Left lobe of liver (tissue), 2 donors: ENCODE measurements at regions not wholly inside any gene's neighbourhood (a gene's known extent, or its start where the extent isn't known, plus 50 kb on each side); places are given as distances from the start of the nearest gene placed in this dataset.
"Not testable (repeated sequence)": the region's sequence is repeated elsewhere in the genome, so short reads cannot be mapped to it uniquely, and the experiment has no call there.

Experiments used
- ATAC-seq: fragments of 200-7000 bp; cut with Tn5 transposase; one replicate; pipeline ENCODE4 v1.9.1; 2020; ENCODE audit warnings: mild to moderate bottlenecking, moderate library complexity
- DNase-seq: peaks from one replicate; pipeline ENCODE4 v3.0.0-alpha.2; 2020; ENCODE audit warnings: low spot score
- donor health status: DM: no; HTN: no; CAD: no; lungs with moderate emphysema.
- donor health status: DM: no; HTN: yes; CAD: no.

- DNase-seq (no peak), ATAC-seq (no peak)
Observed at GRCh38 chr2:40680547-40680946, 228.7 kb upstream of the SLC8A1 start.

GRCh38 chr2:40690036-40690435 lies 238.1 kb upstream of the SLC8A1 start:
- DNase-seq (no peak), ATAC-seq (no peak)

GRCh38 chr2:40690525-40690924 lies 238.6 kb upstream of the SLC8A1 start:
- DNase-seq (no peak), ATAC-seq (no peak)

- no peak for ATAC-seq
- DNase-seq, result no peak
Observed at GRCh38 chr2:40700231-40700954, 248.5 kb upstream of the SLC8A1 start.

- not testable (repeated sequence) for ATAC-seq, DNase-seq
Observed at GRCh38 chr2:40712197-40712894, 260.5 kb upstream of the SLC8A1 start.

- DNase-seq (no peak), ATAC-seq (no peak)
Observed at GRCh38 chr2:40716879-40717278, 265.0 kb upstream of the SLC8A1 start.

- ATAC-seq, result no peak
- no peak for DNase-seq
Observed at GRCh38 chr2:40719414-40719813, 267.5 kb upstream of the SLC8A1 start.

GRCh38 chr2:40721595-40721994 lies 269.7 kb upstream of the SLC8A1 start:
- DNase-seq (no peak), ATAC-seq (no peak)

- DNase-seq, result no peak
- ATAC-seq, result no peak
Observed at GRCh38 chr2:40723194-40723593, 271.3 kb upstream of the SLC8A1 start.

GRCh38 chr2:40725040-40725439 lies 273.1 kb upstream of the SLC8A1 start:
- DNase-seq (no peak), ATAC-seq (no peak)

GRCh38 chr2:40725950-40726349 lies 274.1 kb upstream of the SLC8A1 start:
- DNase-seq, result no peak
- ATAC-seq, result no peak

- DNase-seq, result no peak
- ATAC-seq, result no peak
Observed at GRCh38 chr2:40734797-40735196, 282.9 kb upstream of the SLC8A1 start.

- no peak for DNase-seq
- no peak for ATAC-seq
Observed at GRCh38 chr2:40737180-40737579, 285.3 kb upstream of the SLC8A1 start.

GRCh38 chr2:40740419-40740818 lies 288.5 kb upstream of the SLC8A1 start:
- no peak for ATAC-seq
- DNase-seq, result no peak

- ATAC-seq (no peak), DNase-seq (no peak)
Observed at GRCh38 chr2:40741532-40741931, 289.6 kb upstream of the SLC8A1 start.

GRCh38 chr2:40746191-40746590 lies 294.3 kb upstream of the SLC8A1 start:
- DNase-seq, result no peak
- no peak for ATAC-seq

- DNase-seq (no peak), ATAC-seq (no peak)
Observed at GRCh38 chr2:40751981-40752380, 300.1 kb upstream of the SLC8A1 start.

GRCh38 chr2:40752796-40753195 lies 300.9 kb upstream of the SLC8A1 start:
- ATAC-seq, result no peak
- DNase-seq, result no peak

- DNase-seq (no peak), ATAC-seq (no peak)
Observed at GRCh38 chr2:40754912-40755311, 303.0 kb upstream of the SLC8A1 start.

- DNase-seq, result no peak
- ATAC-seq, result no peak
Observed at GRCh38 chr2:40758401-40759155, 306.7 kb upstream of the SLC8A1 start.

GRCh38 chr2:40760071-40760666 lies 308.3 kb upstream of the SLC8A1 start:
- DNase-seq, result no peak
- ATAC-seq, result peak; percentile 92

GRCh38 chr2:40773291-40773690 lies 321.4 kb upstream of the SLC8A1 start:
- no peak for ATAC-seq
- no peak for DNase-seq
